Naive thymus-derived CD4-positive, alpha-beta T cell (primary cell): ENCODE measurements at regions not wholly inside any gene's neighbourhood (a gene's known extent, or its start where the extent isn't known, plus 50 kb on each side); places are given as distances from the start of the nearest gene placed in this dataset.

Experiments
- ATAC-seq: fragments of 150-1000 bp; cut with Tn5 transposase; 2 replicates; pipeline ENCODE4 v1.10.0; 2021; ENCODE audit warnings: mild to moderate bottlenecking, moderate library complexity
- CTCF ChIA-PET: fragments of 350-600 bp; sonication (Branson Sonifier 250); formaldehyde crosslinking; loops from one replicate; lab custom pipeline; 2021; ENCODE audit warnings: antibody characterized with exemption; lab: Charles Lee
- POLR2A ChIA-PET: fragments of 350-600 bp; sonication (Branson Sonifier 250); formaldehyde crosslinking; loops from one replicate; lab custom pipeline; 2021; ENCODE audit warnings: antibody characterized with exemption, inconsistent platforms; lab: Charles Lee
- DNase-seq, 9 donors: peaks; one replicate each; pipeline versions ENCODE4 v3.0.0 to v3.0.0-alpha.2; 2020 to 2022; ENCODE audit warnings: mixed read lengths in 1 of 9
- H3K27ac ChIP-seq: one replicate; pipeline ENCODE4 v1.7.0; 2013; ENCODE audit warnings: mild to moderate bottlenecking, low read depth, low read length, moderate library complexity
- H3K27me3 ChIP-seq, 2 donors: one replicate each; pipeline ENCODE4 v1.7.0; 2013; ENCODE audit warnings: low read length in 2 of 2, mild to moderate bottlenecking in 2 of 2, moderate library complexity in 2 of 2; ENCODE audit not compliant: control insufficient read depth in 2 of 2, insufficient read depth in 2 of 2
- H3K36me3 ChIP-seq, 3 experiments: 1 replicate in 2 of 3; 2 replicates in 1 of 3; pipeline ENCODE4 v1.7.0; 2013; ENCODE audit warnings: low read length in 3 of 3, mild to moderate bottlenecking in 3 of 3, moderate library complexity in 1 of 3; ENCODE audit not compliant: insufficient read depth in 3 of 3, control insufficient read depth in 2 of 3
- H3K4me1 ChIP-seq, 2 donors: one replicate each; pipeline ENCODE4 v1.7.0; 2013; ENCODE audit warnings: low read length in 2 of 2, mild to moderate bottlenecking in 2 of 2, moderate library complexity in 1 of 2; ENCODE audit not compliant: control insufficient read depth in 2 of 2, insufficient read depth in 2 of 2
- H3K4me3 ChIP-seq: 2 replicates; pipeline ENCODE4 v1.7.0; 2013; ENCODE audit warnings: mild to moderate bottlenecking, low read length
- H3K9me3 ChIP-seq, 3 experiments: 1 replicate in 2 of 3; 2 replicates in 1 of 3; pipeline ENCODE4 v1.7.0; 2013; ENCODE audit warnings: low read length in 3 of 3; ENCODE audit not compliant: control insufficient read depth in 2 of 3
- H3K27ac Mint-ChIP-seq, 9 donors: one replicate each; pipeline ENCODE4 v1.8.0; 2020 to 2022; ENCODE audit warnings: mixed read lengths in 9 of 9, mild to moderate bottlenecking in 8 of 9, moderate library complexity in 5 of 9, inconsistent platforms in 2 of 9
- H3K27me3 Mint-ChIP-seq, 5 donors: one replicate each; pipeline ENCODE4 v1.8.0; 2021 to 2022; ENCODE audit warnings: mixed read lengths in 5 of 5, mild to moderate bottlenecking in 1 of 5
- H3K36me3 Mint-ChIP-seq, 5 donors: one replicate each; pipeline ENCODE4 v1.8.0; 2020 to 2022; ENCODE audit warnings: mixed read lengths in 5 of 5, mild to moderate bottlenecking in 3 of 5, inconsistent platforms in 1 of 5
- H3K4me1 Mint-ChIP-seq, 7 donors: one replicate each; pipeline ENCODE4 v1.8.0; 2020 to 2022; ENCODE audit warnings: mixed read lengths in 7 of 7, mild to moderate bottlenecking in 3 of 7, inconsistent platforms in 1 of 7
- H3K4me3 Mint-ChIP-seq, 10 donors: one replicate each; pipeline ENCODE4 v1.8.0; 2020 to 2022; ENCODE audit warnings: mild to moderate bottlenecking in 10 of 10, mixed read lengths in 10 of 10, moderate library complexity in 6 of 10, inconsistent platforms in 2 of 10
- H3K9me3 Mint-ChIP-seq, 11 donors: one replicate each; pipeline ENCODE4 v1.8.0; 2020 to 2022; ENCODE audit warnings: mixed read lengths in 11 of 11, mild to moderate bottlenecking in 4 of 11, inconsistent platforms in 1 of 11, moderate library complexity in 1 of 11
- intact Hi-C, 2 donors: fragments of 100-400 bp; cut with micrococcal nuclease; formaldehyde crosslinking; loops; one replicate each; pipeline ENCODE4 v1.15.1; 2023

- Histone ChIP-seq H3K27ac (no peak overlapping the region), H3K9me3 (no peaks in the 10 kb centered on the region), H3K4me3 (no peak overlapping the region), H3K4me1 (no peaks in the 10 kb centered on the region), H3K36me3 (no peaks in the 10 kb centered on the region), H3K27me3 (no peaks in the 10 kb centered on the region)
- intact Hi-C loops, result no loop called here
- Mint-ChIP-seq H3K27ac (no peak overlapping the region), H3K4me1 (no peaks in the 10 kb centered on the region), H3K27me3 (peaks cover 16 to 45% (median 23%) of the 10 kb centered on the region in 5 donors), H3K4me3 (no peak overlapping the region), H3K36me3 (no peaks in the 10 kb centered on the region), H3K9me3 (no peaks in the 10 kb centered on the region)
- ChIA-PET CTCF (no interaction called here), POLR2A (no interaction called here)
- ATAC-seq, result no peak
- no peak for DNase-seq
Measured at GRCh38 chr1:62954758-62955157, 170.8 kb downstream of the ATG4C start.

GRCh38 chr1:62955666-62956065, 171.7 kb downstream of the ATG4C start:
- intact Hi-C loops, result no loop called here
- DNase-seq (no peak), ATAC-seq (no peak)
- no peaks in the 10 kb centered on the region for H3K9me3 ChIP-seq
- no peaks in the 10 kb centered on the region for H3K9me3 Mint-ChIP-seq
- H3K4me3 Mint-ChIP-seq, result no peak overlapping the region
- H3K27ac ChIP-seq, result no peak overlapping the region
- H3K4me1 Mint-ChIP-seq, result no peaks in the 10 kb centered on the region
- H3K27ac Mint-ChIP-seq, result no peak overlapping the region
- no peaks in the 10 kb centered on the region for H3K36me3 Mint-ChIP-seq
- no peaks in the 10 kb centered on the region for H3K4me1 ChIP-seq
- H3K4me3 ChIP-seq, result no peak overlapping the region
- ChIA-PET POLR2A (no interaction called here), CTCF (no interaction called here)
- H3K36me3 ChIP-seq, result no peaks in the 10 kb centered on the region
- H3K27me3 Mint-ChIP-seq, result peaks cover 16 to 41% (median 23%) of the 10 kb centered on the region in 5 donors
- H3K27me3 ChIP-seq, result no peaks in the 10 kb centered on the region

DNA sequence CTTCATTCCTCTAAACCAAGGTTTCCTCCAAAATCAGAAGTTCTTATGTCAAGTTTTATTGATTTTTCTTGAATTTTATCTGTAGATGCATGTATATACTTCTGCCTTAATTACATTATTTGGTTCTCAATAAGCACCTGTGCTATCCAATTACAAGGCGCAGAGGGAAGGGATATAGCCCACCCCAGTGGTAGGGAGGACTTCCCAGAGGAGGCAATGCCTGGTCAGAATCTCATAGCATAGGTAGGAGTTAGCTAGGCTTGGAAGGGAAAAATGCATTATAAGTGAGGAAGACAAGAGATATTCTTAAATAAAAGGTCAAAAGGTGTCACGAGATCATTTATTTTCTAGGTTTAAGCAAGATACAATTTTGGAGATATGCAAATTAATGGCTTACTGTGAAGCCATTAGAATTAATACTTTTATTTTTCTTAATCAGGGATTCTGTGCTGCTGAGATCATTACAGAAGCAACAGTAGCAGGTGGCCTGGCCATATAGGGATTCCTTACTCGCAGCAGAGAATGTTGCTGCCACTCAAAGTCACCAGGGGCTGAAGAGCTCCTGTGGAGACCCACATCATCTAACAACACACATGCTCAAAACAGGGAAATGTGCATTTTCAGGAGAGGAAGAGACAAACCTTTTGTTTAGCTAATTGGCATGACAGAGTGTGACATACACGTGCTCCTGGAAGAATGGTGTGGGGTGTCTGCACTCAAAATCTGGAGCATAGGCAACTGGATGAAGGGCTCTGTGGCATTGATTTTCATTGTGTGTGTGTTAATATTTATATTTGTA, 178.3 kb downstream of the ATG4C start:
- no peak for ATAC-seq
- H3K27ac Mint-ChIP-seq, result no peak overlapping the region
- no peaks in the 10 kb centered on the region for H3K9me3 Mint-ChIP-seq
- no peak overlapping the region for H3K4me3 ChIP-seq
- H3K4me3 Mint-ChIP-seq, result no peak overlapping the region
- H3K4me1 ChIP-seq, result no peaks in the 10 kb centered on the region
- H3K4me1 Mint-ChIP-seq, result peaks cover 0 to 2% (median 0%) of the 10 kb centered on the region in 7 donors
- H3K36me3 ChIP-seq, result no peaks in the 10 kb centered on the region
- H3K27me3 ChIP-seq, result no peaks in the 10 kb centered on the region
- H3K27me3 Mint-ChIP-seq, result peaks cover 12 to 32% (median 20%) of the 10 kb centered on the region in 5 donors
- CTCF ChIA-PET, result no interaction called here
- intact Hi-C loops, result loop anchor here (5.0 kb wide), 2 partner anchors 480 to 575 kb away; no protein-coding TSS in a partner anchor
- no peak overlapping the region for H3K27ac ChIP-seq
- POLR2A ChIA-PET, result no interaction called here
- H3K36me3 Mint-ChIP-seq, result no peaks in the 10 kb centered on the region
- no peaks in the 10 kb centered on the region for H3K9me3 ChIP-seq
- no peak for DNase-seq

DNA sequence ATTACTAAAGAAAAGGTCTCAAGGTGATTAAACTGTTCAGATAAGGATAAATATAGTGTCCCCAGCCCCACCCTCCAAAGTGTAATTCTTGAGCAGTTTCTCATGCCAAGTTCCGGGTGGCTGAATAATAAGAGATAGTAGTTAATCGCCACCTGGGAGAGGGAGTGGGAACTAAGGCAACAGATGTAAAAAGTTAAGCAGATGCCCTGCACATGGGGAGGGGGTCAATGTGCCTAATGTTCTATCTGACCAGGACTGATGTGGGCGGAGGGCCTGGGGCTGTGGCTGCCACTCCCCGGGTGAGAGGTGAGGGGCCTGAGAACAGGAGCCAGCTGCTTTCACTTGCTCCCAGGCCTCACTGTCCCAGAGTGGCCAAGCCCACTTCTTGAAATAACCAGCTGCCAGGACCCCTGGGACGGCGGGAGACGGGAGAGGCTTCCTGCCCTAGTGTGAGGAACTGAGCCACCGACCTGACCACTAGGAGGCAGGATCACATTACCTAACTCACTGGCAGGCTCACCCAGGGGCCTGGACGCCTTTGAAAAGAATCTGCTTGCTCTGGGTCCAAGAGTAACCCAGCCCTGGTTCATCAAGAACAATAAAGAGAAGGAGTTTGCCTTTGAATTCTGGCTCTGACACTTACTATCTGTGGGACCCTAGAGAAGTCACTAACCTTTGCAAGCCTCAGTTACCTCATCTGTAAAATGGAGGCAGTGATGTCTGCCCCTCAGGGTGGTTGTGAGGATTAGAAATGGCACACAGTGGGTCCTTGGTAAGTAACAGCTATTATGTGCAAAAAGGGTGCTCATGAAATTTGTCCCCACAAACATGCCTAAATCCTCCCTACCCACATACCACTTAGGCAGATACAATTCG, 179.2 kb downstream of the ATG4C start:
- peaks cover 0 to 2% (median 0%) of the 10 kb centered on the region in 7 donors for H3K4me1 Mint-ChIP-seq
- Histone ChIP-seq H3K36me3 (no peaks in the 10 kb centered on the region), H3K27me3 (no peaks in the 10 kb centered on the region), H3K4me3 (no peak overlapping the region), H3K4me1 (no peaks in the 10 kb centered on the region), H3K9me3 (no peaks in the 10 kb centered on the region), H3K27ac (no peak overlapping the region)
- ATAC-seq, result no peak
- peaks cover 0 to 1% (median 0%) of the 10 kb centered on the region in 11 donors for H3K9me3 Mint-ChIP-seq
- POLR2A ChIA-PET, result no interaction called here
- no peak overlapping the region for H3K4me3 Mint-ChIP-seq
- intact Hi-C loops, result loop anchor here (5.0 kb wide), 2 partner anchors 479 to 574 kb away; no protein-coding TSS in a partner anchor
- CTCF ChIA-PET, result no interaction called here
- no peaks in the 10 kb centered on the region for H3K36me3 Mint-ChIP-seq
- H3K27me3 Mint-ChIP-seq, result peaks cover 12 to 28% (median 22%) of the 10 kb centered on the region in 5 donors
- no peak for DNase-seq
- H3K27ac Mint-ChIP-seq, result no peak overlapping the region

- ChIA-PET POLR2A (no interaction called here), CTCF (no interaction called here)
- H3K4me1 Mint-ChIP-seq, result peaks cover 0 to 2% (median 0%) of the 10 kb centered on the region in 7 donors
- H3K27me3 ChIP-seq, result no peaks in the 10 kb centered on the region
- H3K4me3 ChIP-seq, result no peak overlapping the region
- peaks cover 0 to 2% (median 0%) of the 10 kb centered on the region in 11 donors for H3K9me3 Mint-ChIP-seq
- H3K36me3 Mint-ChIP-seq, result no peaks in the 10 kb centered on the region
- no peak for ATAC-seq
- peaks cover 6 to 25% (median 19%) of the 10 kb centered on the region in 5 donors for H3K27me3 Mint-ChIP-seq
- H3K4me3 Mint-ChIP-seq, result no peak overlapping the region
- H3K27ac Mint-ChIP-seq, result no peak overlapping the region
- DNase-seq, result no peak
- intact Hi-C loops, result loop anchor here (5.0 kb wide), 2 partner anchors 478 to 573 kb away; no protein-coding TSS in a partner anchor
- no peaks in the 10 kb centered on the region for H3K36me3 ChIP-seq
- no peak overlapping the region for H3K27ac ChIP-seq
- H3K9me3 ChIP-seq, result no peaks in the 10 kb centered on the region
- H3K4me1 ChIP-seq, result no peaks in the 10 kb centered on the region
Measured at GRCh38 chr1:62964141-62964540, 180.2 kb downstream of the ATG4C start.

DNA sequence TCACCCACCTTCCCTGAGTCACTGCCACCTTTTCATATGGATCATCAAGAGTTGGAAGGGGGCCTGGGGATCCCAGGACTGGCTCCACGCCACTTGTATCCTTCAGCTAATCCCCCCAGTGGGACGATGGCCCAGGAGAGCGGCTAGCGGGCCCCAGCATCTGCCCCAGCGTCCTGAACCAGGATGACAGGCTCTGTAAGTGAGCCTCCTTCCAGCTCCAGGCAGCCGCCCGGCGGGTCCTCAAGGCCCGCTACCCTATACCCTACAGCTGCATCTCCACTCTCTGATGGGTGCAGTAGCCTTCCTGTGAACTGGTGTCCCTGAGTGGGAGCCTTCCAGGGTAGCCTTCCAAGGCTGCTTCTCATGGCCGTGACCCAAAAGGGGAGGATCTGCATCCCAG, 183.1 kb downstream of the ATG4C start:
- no peaks in the 10 kb centered on the region for H3K27me3 ChIP-seq
- no peaks in the 10 kb centered on the region for H3K36me3 Mint-ChIP-seq
- CTCF ChIA-PET, result no interaction called here

More for the DNA sequence above, 183.1 kb downstream of the ATG4C start:
- no peaks in the 10 kb centered on the region for H3K36me3 ChIP-seq
- DNase-seq, result no peak
- Mint-ChIP-seq H3K4me1 (peaks cover 0 to under 1% (median 0%) of the 10 kb centered on the region in 7 donors), H3K4me3 (no peak overlapping the region), H3K27me3 (peaks cover 1 to 19% (median 16%) of the 10 kb centered on the region in 5 donors), H3K27ac (no peak overlapping the region), H3K9me3 (peaks cover 0 to 2% (median 0%) of the 10 kb centered on the region in 11 donors)
- POLR2A ChIA-PET, result no interaction called here
- H3K9me3 ChIP-seq, result no peaks in the 10 kb centered on the region
- H3K4me1 ChIP-seq, result no peaks in the 10 kb centered on the region
- no peak for ATAC-seq
- no peak overlapping the region for H3K4me3 ChIP-seq
- intact Hi-C loops, result no loop called here
- no peak overlapping the region for H3K27ac ChIP-seq
